ENCODE measurements at regions not wholly inside any gene's neighbourhood (a gene's known extent, or its start where the extent isn't known, plus 50 kb on each side); places are given as distances from the start of the nearest gene placed in this dataset.

- TF ChIP-seq CTCF (IDR thresholded peaks at IDR 0.05; ENCODE audit: insufficient read depth, low read depth, low read length) (no peak), EZH2 (IDR thresholded peaks at IDR 0.05; ENCODE audit: insufficient read depth, low read length) (no peak)
Measured at GRCh38 chr7:131773413-131773812, 217.0 kb upstream of the PODXL start.

Data from astrocyte (in vitro differentiated cells and primary cell).